ENCODE measurements at regions not wholly inside any gene's neighbourhood (a gene's known extent, or its start where the extent isn't known, plus 50 kb on each side); places are given as distances from the start of the nearest gene placed in this dataset.
"Not testable (repeated sequence)": the region's sequence is repeated elsewhere in the genome, so short reads cannot be mapped to it uniquely, and the experiment has no call there.

GRCh38 chr5:67748165-67748690 is 467.3 kb upstream of the PIK3R1 start:
- TF ChIP-seq POLR2A (IDR thresholded peaks at IDR 0.05) (no peak), CTCF (IDR thresholded peaks at IDR 0.05) (no peak)
- Histone ChIP-seq H3K9me3 (peaks cover 0 to 6% (median 0%) of the 10 kb centered on the region in 4 donors), H3K27ac (no peak overlapping the region), H3K27me3 (no peaks in the 10 kb centered on the region), H3K4me3 (no peak overlapping the region), H3K4me1 (no peaks in the 10 kb centered on the region), H3K36me3 (no peaks in the 10 kb centered on the region)
- DNase-seq, result no peak

- no peaks in the 10 kb centered on the region for H3K4me1 ChIP-seq
- peaks cover 0 to 6% (median 0%) of the 10 kb centered on the region in 4 donors for H3K9me3 ChIP-seq
- H3K27ac ChIP-seq, result no peak overlapping the region
- H3K4me3 ChIP-seq, result no peak overlapping the region
- DNase-seq, result no peak
- no peaks in the 10 kb centered on the region for H3K36me3 ChIP-seq
- no peak for TF ChIP-seq POLR2A (IDR thresholded peaks at IDR 0.05)
- TF ChIP-seq CTCF (IDR thresholded peaks at IDR 0.05), result no peak
- H3K27me3 ChIP-seq, result no peaks in the 10 kb centered on the region
Measured at GRCh38 chr5:67747096-67747495, 468.5 kb upstream of the PIK3R1 start.

GRCh38 chr5:67746608-67747007 is 468.9 kb upstream of the PIK3R1 start:
- not testable (repeated sequence) for H3K36me3 ChIP-seq

GRCh38 chr5:67746103-67746502 is 469.5 kb upstream of the PIK3R1 start:
- peaks cover 0 to 6% (median 0%) of the 10 kb centered on the region in 4 donors for H3K9me3 ChIP-seq
- no peak for DNase-seq
- no peak overlapping the region for H3K27ac ChIP-seq
- TF ChIP-seq POLR2A (IDR thresholded peaks at IDR 0.05), result no peak
- TF ChIP-seq CTCF (IDR thresholded peaks at IDR 0.05), result no peak
- H3K27me3 ChIP-seq, result no peaks in the 10 kb centered on the region
- no peak overlapping the region for H3K4me3 ChIP-seq
- no peaks in the 10 kb centered on the region for H3K36me3 ChIP-seq
- no peaks in the 10 kb centered on the region for H3K4me1 ChIP-seq

More at GRCh38 chr5:67746608-67747007, 468.9 kb upstream of the PIK3R1 start:
- not testable (repeated sequence) for H3K27me3 ChIP-seq, H3K4me1 ChIP-seq, H3K27ac ChIP-seq, H3K9me3 ChIP-seq, DNase-seq, H3K4me3 ChIP-seq

GRCh38 chr5:67732921-67733320 is 482.6 kb upstream of the PIK3R1 start:
- Histone ChIP-seq H3K9me3 (no peaks in the 10 kb centered on the region), H3K4me3 (no peak overlapping the region), H3K4me1 (no peaks in the 10 kb centered on the region), H3K36me3 (no peaks in the 10 kb centered on the region), H3K27ac (no peak overlapping the region), H3K27me3 (no peaks in the 10 kb centered on the region)
- DNase-seq, result no peak
- TF ChIP-seq CTCF (IDR thresholded peaks at IDR 0.05), result no peak
- TF ChIP-seq POLR2A (IDR thresholded peaks at IDR 0.05), result no peak

- DNase-seq, result no peak
- Histone ChIP-seq H3K27me3 (no peaks in the 10 kb centered on the region), H3K4me1 (no peaks in the 10 kb centered on the region), H3K27ac (no peak overlapping the region), H3K36me3 (no peaks in the 10 kb centered on the region), H3K4me3 (no peak overlapping the region), H3K9me3 (no peaks in the 10 kb centered on the region)
- TF ChIP-seq POLR2A (IDR thresholded peaks at IDR 0.05) (no peak), CTCF (IDR thresholded peaks at IDR 0.05) (no peak)
Measured at GRCh38 chr5:67732471-67732870, 483.1 kb upstream of the PIK3R1 start.

Data from Peyer's patch (tissue), 4 donors.